ENCODE measurements at regions not wholly inside any gene's neighbourhood (a gene's known extent, or its start where the extent isn't known, plus 50 kb on each side); places are given as distances from the start of the nearest gene placed in this dataset.

- TF ChIP-seq CTCF (IDR thresholded peaks at IDR 0.05) (no peak), POLR2A (IDR thresholded peaks at IDR 0.05) (no peak)
Observed at GRCh38 chr4:79073471-79073870, 134.2 kb upstream of the PAQR3 start.
